CD8-positive, alpha-beta memory T cell (primary cell): ENCODE measurements at regions not wholly inside any gene's neighbourhood (a gene's known extent, or its start where the extent isn't known, plus 50 kb on each side); places are given as distances from the start of the nearest gene placed in this dataset.

Source experiments
- CTCF ChIA-PET: fragments of 350-600 bp; sonication (Branson Sonifier 250); formaldehyde crosslinking; loops from one replicate; lab custom pipeline; 2021; ENCODE audit warnings: antibody characterized with exemption; lab: Charles Lee
- POLR2A ChIA-PET: fragments of 350-600 bp; sonication (Branson Sonifier 250); formaldehyde crosslinking; loops from one replicate; lab custom pipeline; 2021; ENCODE audit warnings: antibody characterized with exemption; lab: Charles Lee
- DNase-seq, 5 donors: peaks; one replicate each; pipeline versions ENCODE4 v3.0.0 to v3.0.0-alpha.2; 2020 to 2022; ENCODE audit warnings: mixed read lengths in 1 of 5
- H3K27ac ChIP-seq: one replicate; pipeline ENCODE4 v1.7.0; 2013; ENCODE audit warnings: low read depth, mild to moderate bottlenecking, low read length, moderate library complexity
- H3K27me3 ChIP-seq: 2 replicates; pipeline ENCODE4 v1.7.0; 2013; ENCODE audit warnings: low read length, mild to moderate bottlenecking; ENCODE audit not compliant: insufficient read depth, poor library complexity, severe bottlenecking
- H3K36me3 ChIP-seq: 2 replicates; pipeline ENCODE4 v1.7.0; 2013; ENCODE audit warnings: mild to moderate bottlenecking, low read length, moderate library complexity; ENCODE audit not compliant: insufficient read depth
- H3K4me1 ChIP-seq: 2 replicates; pipeline ENCODE4 v1.7.0; 2013; ENCODE audit warnings: mild to moderate bottlenecking, low read length, moderate library complexity; ENCODE audit not compliant: insufficient read depth
- H3K4me3 ChIP-seq: 2 replicates; pipeline ENCODE4 v1.7.0; 2013; ENCODE audit warnings: mild to moderate bottlenecking, low read length
- H3K9me3 ChIP-seq: 2 replicates; pipeline ENCODE4 v1.7.0; 2013; ENCODE audit warnings: mild to moderate bottlenecking, low read length
- H3K27ac Mint-ChIP-seq, 8 donors: one replicate each; pipeline ENCODE4 v1.8.0; 2020 to 2021; ENCODE audit warnings: mixed read lengths in 8 of 8, mild to moderate bottlenecking in 6 of 8, inconsistent platforms in 3 of 8, moderate library complexity in 3 of 8
- H3K27me3 Mint-ChIP-seq, 2 donors: one replicate each; pipeline ENCODE4 v1.8.0; 2020 to 2021; ENCODE audit warnings: mixed read lengths in 2 of 2, mild to moderate bottlenecking in 1 of 2, moderate library complexity in 1 of 2
- H3K36me3 Mint-ChIP-seq, 3 donors: one replicate each; pipeline ENCODE4 v1.8.0; 2020 to 2021; ENCODE audit warnings: mixed read lengths in 3 of 3, inconsistent platforms in 1 of 3, mild to moderate bottlenecking in 1 of 3
- H3K4me1 Mint-ChIP-seq, 3 donors: one replicate each; pipeline ENCODE4 v1.8.0; 2020 to 2021; ENCODE audit warnings: mixed read lengths in 3 of 3, inconsistent platforms in 1 of 3, mild to moderate bottlenecking in 1 of 3
- H3K4me3 Mint-ChIP-seq, 7 donors: one replicate each; pipeline ENCODE4 v1.8.0; 2020 to 2021; ENCODE audit warnings: mixed read lengths in 7 of 7, mild to moderate bottlenecking in 6 of 7, moderate library complexity in 4 of 7, inconsistent platforms in 2 of 7
- H3K9me3 Mint-ChIP-seq, 5 donors: one replicate each; pipeline ENCODE4 v1.8.0; 2020 to 2022; ENCODE audit warnings: mixed read lengths in 5 of 5, mild to moderate bottlenecking in 3 of 5, moderate library complexity in 2 of 5, inconsistent platforms in 1 of 5

DNA sequence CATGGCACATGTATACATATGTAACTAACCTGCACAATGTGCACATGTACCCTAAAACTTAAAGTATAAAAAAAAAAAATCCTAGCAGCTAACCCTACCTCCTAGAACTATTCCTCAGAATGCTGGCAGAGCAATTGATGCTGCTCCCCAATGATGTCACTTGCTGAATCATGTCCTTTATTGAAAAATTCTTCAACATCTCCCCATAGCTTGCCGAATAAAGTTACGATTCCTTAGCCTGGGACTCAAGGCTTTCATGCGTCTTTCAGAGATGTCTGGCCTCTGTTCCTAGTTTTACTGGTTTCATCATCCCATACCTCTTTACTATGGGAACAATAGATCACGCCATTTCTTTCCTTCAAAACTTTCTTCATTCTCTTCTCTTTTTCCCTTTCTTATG, 174.7 kb upstream of the FAT1 start:
- ChIA-PET CTCF (no interaction called here), POLR2A (no interaction called here)
- Histone ChIP-seq H3K9me3 (no peaks in the 10 kb centered on the region), H3K4me3 (no peak overlapping the region), H3K27ac (no peak overlapping the region), H3K36me3 (no peaks in the 10 kb centered on the region), H3K27me3 (no peaks in the 10 kb centered on the region), H3K4me1 (no peaks in the 10 kb centered on the region)
- Mint-ChIP-seq H3K9me3 (peaks cover 14 to 31% (median 16%) of the 10 kb centered on the region in 5 donors), H3K27me3 (peaks cover 0 to 3% of the 10 kb centered on the region in 2 donors), H3K4me1 (no peaks in the 10 kb centered on the region), H3K27ac (no peak overlapping the region), H3K36me3 (no peaks in the 10 kb centered on the region), H3K4me3 (no peak overlapping the region)
- DNase-seq: no peak

DNA sequence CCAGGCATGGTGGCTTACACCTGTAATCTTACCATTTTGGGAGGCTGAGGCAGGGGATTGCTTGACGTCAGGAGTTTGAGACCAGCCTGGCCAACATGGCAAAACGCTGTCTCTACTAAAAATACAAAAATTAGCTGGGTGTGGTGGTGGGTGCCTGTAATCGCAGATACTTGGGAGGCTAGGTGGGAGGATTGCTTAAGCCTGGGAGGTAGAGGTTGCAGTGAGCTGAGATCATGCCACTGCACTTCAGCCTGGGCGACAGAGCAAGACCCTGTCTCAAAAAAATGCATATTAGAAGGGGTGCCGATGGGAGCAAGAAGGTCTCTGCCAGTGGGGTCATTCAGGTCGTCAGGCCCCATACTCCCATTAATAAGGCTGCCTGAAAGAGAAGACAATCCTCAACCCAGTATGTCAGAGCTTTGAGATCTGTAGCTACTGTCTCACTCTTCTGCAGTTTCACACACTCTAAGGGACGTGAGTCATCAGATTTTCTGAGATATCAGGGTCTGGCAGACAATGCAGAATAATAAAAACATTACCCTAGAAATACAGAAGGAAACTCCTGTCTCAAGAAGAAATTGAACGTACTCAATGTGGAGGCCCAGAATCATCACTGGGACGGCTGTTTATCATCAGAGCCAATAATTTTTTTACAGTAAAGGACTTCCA, 176.7 kb upstream of the FAT1 start:
- no peak for DNase-seq
- Histone ChIP-seq H3K4me3 (no peak overlapping the region), H3K27ac (peak overlapping the region; percentile 7), H3K36me3 (no peaks in the 10 kb centered on the region), H3K9me3 (no peaks in the 10 kb centered on the region), H3K27me3 (no peaks in the 10 kb centered on the region), H3K4me1 (no peaks in the 10 kb centered on the region)
- H3K27ac Mint-ChIP-seq: no peak overlapping the region
- no peaks in the 10 kb centered on the region for H3K4me1 Mint-ChIP-seq
- H3K27me3 Mint-ChIP-seq: peaks cover 0 to 3% of the 10 kb centered on the region in 2 donors
- H3K9me3 Mint-ChIP-seq: peaks cover 9 to 17% (median 13%) of the 10 kb centered on the region in 5 donors
- CTCF ChIA-PET: no interaction called here
- H3K36me3 Mint-ChIP-seq: no peaks in the 10 kb centered on the region
- no peak overlapping the region for H3K4me3 Mint-ChIP-seq
- POLR2A ChIA-PET: no interaction called here

DNA sequence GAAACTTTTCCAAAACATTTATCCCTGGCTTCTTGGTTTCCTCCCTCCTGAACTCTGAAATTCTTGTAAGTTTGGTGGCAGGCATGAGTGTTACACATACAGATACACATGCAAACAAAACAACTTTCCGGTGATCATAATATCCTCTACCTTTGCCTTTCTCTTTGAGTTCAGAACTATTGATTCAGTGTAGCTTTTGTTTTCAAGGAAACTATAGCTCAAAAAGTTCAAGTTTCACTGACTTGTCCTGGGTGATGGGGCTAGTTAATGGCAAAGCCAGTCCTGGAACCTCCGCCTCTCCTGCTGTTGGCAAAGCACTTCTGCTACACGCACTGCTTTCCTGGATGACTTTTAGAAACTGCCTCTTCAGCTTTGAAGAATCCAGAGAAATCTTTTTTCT, 177.3 kb upstream of the FAT1 start:
- Mint-ChIP-seq H3K36me3 (no peaks in the 10 kb centered on the region), H3K27ac (no peak overlapping the region), H3K9me3 (peaks cover 9 to 17% (median 13%) of the 10 kb centered on the region in 5 donors), H3K4me3 (no peak overlapping the region), H3K4me1 (no peaks in the 10 kb centered on the region), H3K27me3 (peaks cover 0 to 3% of the 10 kb centered on the region in 2 donors)
- CTCF ChIA-PET: no interaction called here
- no peaks in the 10 kb centered on the region for H3K27me3 ChIP-seq
- no peaks in the 10 kb centered on the region for H3K4me1 ChIP-seq
- no peaks in the 10 kb centered on the region for H3K9me3 ChIP-seq
- H3K36me3 ChIP-seq: no peaks in the 10 kb centered on the region
- H3K4me3 ChIP-seq: no peak overlapping the region
- POLR2A ChIA-PET: no interaction called here
- DNase-seq: no peak
- peak overlapping the region; percentile 7 for H3K27ac ChIP-seq

DNA sequence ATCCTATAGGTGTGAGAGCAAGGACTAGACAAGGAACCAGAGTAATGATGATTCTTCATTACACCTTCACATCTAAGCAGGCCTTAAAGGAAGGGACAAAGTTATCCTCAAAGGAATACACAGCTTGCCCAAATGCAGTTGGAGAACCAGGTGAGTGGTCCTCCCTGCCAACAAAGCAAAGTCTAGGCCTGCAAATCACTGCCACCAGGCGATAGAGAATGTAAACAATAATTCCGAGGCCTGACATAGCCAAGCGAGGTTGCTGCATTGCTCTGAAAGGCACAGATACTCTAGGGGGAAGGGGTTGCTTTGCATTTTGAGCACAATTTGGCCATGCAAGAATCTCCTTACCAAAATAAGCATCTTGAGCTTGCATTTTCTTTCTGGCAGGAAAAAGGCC, 178.2 kb upstream of the FAT1 start:
- H3K27ac Mint-ChIP-seq: no peak overlapping the region
- H3K9me3 Mint-ChIP-seq: peaks cover 7 to 19% (median 12%) of the 10 kb centered on the region in 5 donors
- H3K9me3 ChIP-seq: no peaks in the 10 kb centered on the region
- no peaks in the 10 kb centered on the region for H3K36me3 Mint-ChIP-seq
- no peaks in the 10 kb centered on the region for H3K27me3 ChIP-seq
- ChIA-PET POLR2A (no interaction called here), CTCF (no interaction called here)
- H3K4me1 Mint-ChIP-seq: no peaks in the 10 kb centered on the region
- no peak overlapping the region for H3K27ac ChIP-seq
- peaks cover 0 to 3% of the 10 kb centered on the region in 2 donors for H3K27me3 Mint-ChIP-seq
- no peak overlapping the region for H3K4me3 Mint-ChIP-seq
- no peak overlapping the region for H3K4me3 ChIP-seq
- H3K4me1 ChIP-seq: no peaks in the 10 kb centered on the region
- H3K36me3 ChIP-seq: no peaks in the 10 kb centered on the region
- no peak for DNase-seq

DNA sequence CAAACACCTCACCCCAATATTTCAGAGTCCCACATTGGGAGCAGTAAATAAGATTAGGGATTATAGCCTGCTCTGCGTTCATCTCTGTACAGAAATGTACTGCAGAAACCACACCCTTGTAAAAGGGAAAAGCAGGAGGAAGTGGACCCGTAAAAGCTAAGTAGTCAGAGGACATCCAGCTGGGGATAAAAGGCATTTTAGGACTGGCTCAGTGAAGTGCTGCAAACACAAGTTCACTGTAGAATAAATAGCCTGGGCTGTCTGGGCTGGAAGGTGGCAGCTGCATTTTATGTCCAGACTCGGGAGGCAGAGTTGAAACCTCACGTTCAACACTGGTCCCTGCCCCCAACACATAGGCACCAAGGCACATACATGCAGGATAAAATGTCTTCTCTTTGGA, 178.7 kb upstream of the FAT1 start:
- peaks cover 0 to 3% of the 10 kb centered on the region in 2 donors for H3K27me3 Mint-ChIP-seq
- H3K27me3 ChIP-seq: no peaks in the 10 kb centered on the region
- CTCF ChIA-PET: no interaction called here

DNA sequence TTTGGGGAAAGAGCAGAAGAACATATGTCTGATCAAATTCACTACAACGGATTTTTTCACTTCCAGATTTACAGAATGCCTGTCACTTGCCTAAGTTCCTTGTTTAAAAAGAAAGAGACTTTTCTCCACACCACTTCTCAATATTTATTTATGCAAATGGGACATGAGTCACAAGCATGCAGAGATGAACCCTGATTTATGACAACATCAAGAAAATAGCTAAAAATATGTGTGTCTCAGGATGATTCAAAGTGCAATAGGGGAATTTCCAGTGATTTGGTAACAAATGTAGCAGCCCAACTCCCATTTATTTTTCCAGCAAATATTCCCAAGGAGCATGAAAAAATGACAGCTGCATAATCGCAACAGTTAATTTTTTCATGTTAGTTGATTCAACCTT, 180.4 kb upstream of the FAT1 start:
- POLR2A ChIA-PET: no interaction called here
- no peaks in the 10 kb centered on the region for H3K9me3 ChIP-seq
- DNase-seq: no peak
- CTCF ChIA-PET: no interaction called here
- Mint-ChIP-seq H3K36me3 (peaks cover 0 to 2% (median 0%) of the 10 kb centered on the region in 3 donors), H3K4me1 (no peaks in the 10 kb centered on the region), H3K27ac (no peak overlapping the region), H3K9me3 (peaks cover 8 to 16% (median 10%) of the 10 kb centered on the region in 5 donors), H3K4me3 (no peak overlapping the region), H3K27me3 (peaks cover 0 to 3% of the 10 kb centered on the region in 2 donors)
- H3K36me3 ChIP-seq: no peaks in the 10 kb centered on the region
- no peaks in the 10 kb centered on the region for H3K4me1 ChIP-seq
- no peaks in the 10 kb centered on the region for H3K27me3 ChIP-seq
- no peak overlapping the region for H3K4me3 ChIP-seq
- no peak overlapping the region for H3K27ac ChIP-seq

More for the DNA sequence above, 178.7 kb upstream of the FAT1 start:
- POLR2A ChIA-PET: no interaction called here
- Histone ChIP-seq H3K4me3 (no peak overlapping the region), H3K4me1 (no peaks in the 10 kb centered on the region), H3K36me3 (no peaks in the 10 kb centered on the region), H3K9me3 (no peaks in the 10 kb centered on the region), H3K27ac (no peak overlapping the region)
- H3K36me3 Mint-ChIP-seq: no peaks in the 10 kb centered on the region
- no peak for DNase-seq
- no peak overlapping the region for H3K4me3 Mint-ChIP-seq
- H3K9me3 Mint-ChIP-seq: peaks cover 5 to 17% (median 13%) of the 10 kb centered on the region in 5 donors
- no peaks in the 10 kb centered on the region for H3K4me1 Mint-ChIP-seq
- H3K27ac Mint-ChIP-seq: no peak overlapping the region

DNA sequence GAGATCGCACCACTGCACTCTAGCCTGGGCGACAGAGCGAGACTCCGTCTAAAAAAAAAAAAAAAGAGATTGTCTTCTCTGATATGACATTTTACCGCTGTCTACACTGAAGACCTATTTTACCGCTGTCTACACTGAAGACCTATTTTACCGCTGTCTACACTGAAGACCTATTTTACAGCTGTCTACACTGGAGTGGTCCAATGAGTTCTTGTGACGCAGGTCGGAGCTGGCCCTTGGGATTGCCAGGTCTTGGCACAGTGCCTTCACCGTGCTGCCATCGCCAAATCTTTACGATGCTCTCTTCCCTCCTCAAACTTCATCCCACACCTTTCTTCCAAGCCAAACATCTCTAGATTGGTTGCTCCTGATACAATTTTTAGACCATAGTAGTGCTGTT, 183.1 kb upstream of the FAT1 start:
- no peaks in the 10 kb centered on the region for H3K9me3 ChIP-seq
- ChIA-PET POLR2A (no interaction called here), CTCF (no interaction called here)
- no peak for DNase-seq
- H3K27me3 Mint-ChIP-seq: peaks cover 0 to 3% of the 10 kb centered on the region in 2 donors
- H3K4me1 ChIP-seq: no peaks in the 10 kb centered on the region
- no peak overlapping the region for H3K4me3 ChIP-seq
- no peaks in the 10 kb centered on the region for H3K36me3 ChIP-seq
- H3K9me3 Mint-ChIP-seq: peaks cover 5 to 13% (median 9%) of the 10 kb centered on the region in 5 donors
- no peaks in the 10 kb centered on the region for H3K4me1 Mint-ChIP-seq
- H3K27ac ChIP-seq: no peak overlapping the region
- H3K36me3 Mint-ChIP-seq: peaks cover 0 to 2% (median 0%) of the 10 kb centered on the region in 3 donors
- no peaks in the 10 kb centered on the region for H3K27me3 ChIP-seq
- no peak overlapping the region for H3K27ac Mint-ChIP-seq
- no peak overlapping the region for H3K4me3 Mint-ChIP-seq

DNA sequence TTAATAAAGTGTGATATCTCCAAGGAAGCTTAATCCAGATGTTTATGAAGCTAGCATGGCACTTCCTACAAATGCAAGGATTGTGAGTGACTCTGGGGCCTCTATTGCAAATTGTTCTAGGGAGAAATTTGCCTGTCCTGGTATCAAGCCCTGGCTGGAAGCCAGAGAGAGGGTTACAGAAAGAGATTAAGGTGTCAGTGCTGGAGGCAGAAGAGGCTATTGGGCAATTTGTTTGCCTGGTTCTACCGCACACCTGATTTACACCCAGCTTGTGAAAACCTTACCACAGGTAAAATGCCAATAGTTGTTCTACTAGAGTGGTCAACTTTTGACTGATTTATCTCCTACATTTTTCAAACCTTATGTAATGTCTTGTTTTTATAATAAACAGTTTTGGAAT, 186.7 kb upstream of the FAT1 start:
- Histone ChIP-seq H3K27ac (no peak overlapping the region), H3K9me3 (no peaks in the 10 kb centered on the region), H3K36me3 (no peaks in the 10 kb centered on the region), H3K4me1 (no peaks in the 10 kb centered on the region), H3K4me3 (no peak overlapping the region), H3K27me3 (no peaks in the 10 kb centered on the region)
- Mint-ChIP-seq H3K27me3 (peaks cover 0 to 1% of the 10 kb centered on the region in 2 donors), H3K9me3 (peaks cover 5 to 15% (median 8%) of the 10 kb centered on the region in 5 donors), H3K27ac (no peak overlapping the region), H3K4me1 (no peaks in the 10 kb centered on the region), H3K36me3 (peaks cover 0 to 2% (median 0%) of the 10 kb centered on the region in 3 donors), H3K4me3 (no peak overlapping the region)
- no peak for DNase-seq
- ChIA-PET POLR2A (no interaction called here), CTCF (no interaction called here)
